Astrocyte (in vitro differentiated cells and primary cell): ENCODE measurements at regions not wholly inside any gene's neighbourhood (a gene's known extent, or its start where the extent isn't known, plus 50 kb on each side); places are given as distances from the start of the nearest gene placed in this dataset.

ENCODE experiments used
- DNase-seq: peaks from one replicate; pipeline ENCODE4 v3.0.0-alpha.2; 2010; ENCODE audit warnings: low read depth
- FAIRE-seq: peaks from 2 replicates; lab custom pipeline; 2011; peaks lifted over from hg19 to GRCh38; lab: Jason Lieb, UNC
- H2AFZ ChIP-seq: 2 replicates; pipeline ENCODE4 v1.6.0; 2012; ENCODE audit warnings: low read depth, low read length, inconsistent platforms
- H3K27ac ChIP-seq: 2 replicates; pipeline ENCODE4 v1.5.1; 2011; ENCODE audit warnings: low read depth, low read length, inconsistent platforms
- H3K27me3 ChIP-seq: 2 replicates; pipeline ENCODE4 v1.6.0; 2011; ENCODE audit warnings: low read length, inconsistent platforms; ENCODE audit not compliant: insufficient read depth
- H3K36me3 ChIP-seq: 2 replicates; pipeline ENCODE4 v1.5.1; 2011; ENCODE audit warnings: low read length, inconsistent platforms; ENCODE audit not compliant: insufficient read depth
- H3K4me1 ChIP-seq: 2 replicates; pipeline ENCODE4 v1.5.1; 2011; ENCODE audit warnings: low read length, inconsistent platforms; ENCODE audit not compliant: insufficient read depth
- H3K4me2 ChIP-seq: 2 replicates; pipeline ENCODE4 v1.6.0; 2012; ENCODE audit warnings: low read length, inconsistent platforms
- H3K4me3 ChIP-seq: 2 replicates; pipeline ENCODE4 v1.5.1; 2011; ENCODE audit warnings: low read depth, mild to moderate bottlenecking, low read length, inconsistent platforms; ENCODE audit not compliant: insufficient read depth
- H3K79me2 ChIP-seq: 2 replicates; pipeline ENCODE4 v1.6.0; 2012; ENCODE audit warnings: mild to moderate bottlenecking, low read length, inconsistent platforms; ENCODE audit not compliant: insufficient read depth
- H3K9ac ChIP-seq: 2 replicates; pipeline ENCODE4 v1.6.0; 2012; ENCODE audit warnings: mild to moderate bottlenecking, low read length, inconsistent platforms
- H3K9me3 ChIP-seq: 2 replicates; pipeline ENCODE4 v1.5.1; 2012; ENCODE audit warnings: low read depth, mild to moderate bottlenecking, low read length, inconsistent platforms; ENCODE audit not compliant: insufficient read depth
- H4K20me1 ChIP-seq: 2 replicates; pipeline ENCODE4 v1.6.0; 2012; ENCODE audit warnings: low read length, inconsistent platforms; ENCODE audit not compliant: insufficient read depth
- H3K27ac Mint-ChIP-seq: one replicate; pipeline ENCODE4 v1.8.0; 2021; ENCODE audit warnings: mild to moderate bottlenecking, mixed read lengths; ENCODE audit not compliant: unreplicated experiment
- H3K27me3 Mint-ChIP-seq: one replicate; pipeline ENCODE4 v1.8.0; 2021; ENCODE audit warnings: low read depth, mixed read lengths; ENCODE audit not compliant: unreplicated experiment
- H3K36me3 Mint-ChIP-seq: one replicate; pipeline ENCODE4 v1.8.0; 2021; ENCODE audit warnings: low read depth, mixed read lengths; ENCODE audit not compliant: unreplicated experiment
- H3K4me1 Mint-ChIP-seq: one replicate; pipeline ENCODE4 v1.8.0; 2021; ENCODE audit warnings: low read depth, mixed read lengths; ENCODE audit not compliant: unreplicated experiment
- H3K4me3 Mint-ChIP-seq: one replicate; pipeline ENCODE4 v1.8.0; 2021; ENCODE audit warnings: mild to moderate bottlenecking, moderate library complexity, mixed read lengths; ENCODE audit not compliant: unreplicated experiment
- H3K9me3 Mint-ChIP-seq: one replicate; pipeline ENCODE4 v1.8.0; 2021; ENCODE audit warnings: mild to moderate bottlenecking, mixed read lengths; ENCODE audit not compliant: unreplicated experiment
- CTCF ChIP-seq: IDR thresholded peaks from 2 replicates; pipeline ENCODE4 v1.5.1; 2011; ENCODE audit warnings: low read depth, mild to moderate bottlenecking, inconsistent platforms, low read length, moderate library complexity; ENCODE audit not compliant: insufficient read depth
- EZH2 ChIP-seq: IDR thresholded peaks from 2 replicates; pipeline ENCODE4 v1.6.1; 2012; ENCODE audit warnings: mild to moderate bottlenecking, low read length, inconsistent platforms; ENCODE audit not compliant: insufficient read depth

- Histone ChIP-seq H3K4me3 (no peak overlapping the region), H4K20me1 (no peaks in the 10 kb centered on the region), H2AFZ (no peak overlapping the region), H3K9me3 (peaks cover 23% of the 10 kb centered on the region), H3K27ac (no peak overlapping the region), H3K4me1 (no peaks in the 10 kb centered on the region), H3K27me3 (no peaks in the 10 kb centered on the region), H3K79me2 (no peaks in the 10 kb centered on the region), H3K9ac (no peak overlapping the region), H3K4me2 (no peak overlapping the region), H3K36me3 (no peaks in the 10 kb centered on the region)
- Mint-ChIP-seq H3K27ac (no peak overlapping the region), H3K9me3 (peaks cover 23% of the 10 kb centered on the region), H3K4me1 (no peaks in the 10 kb centered on the region), H3K27me3 (peaks cover 11% of the 10 kb centered on the region), H3K36me3 (peaks cover 3% of the 10 kb centered on the region), H3K4me3 (no peak overlapping the region)
- no peak for DNase-seq
- FAIRE-seq = no peak
- TF ChIP-seq EZH2 (no peak), CTCF (no peak)
These were observed 129.2 kb upstream of the MSX1 start for GRCh38 chr4:4730249-4730648.

GRCh38 chr4:4729206-4729605 lies 130.3 kb upstream of the MSX1 start:
- H3K4me3 Mint-ChIP-seq = no peak overlapping the region
- no peak overlapping the region for H3K27ac ChIP-seq
- H3K9me3 Mint-ChIP-seq = peaks cover 24% of the 10 kb centered on the region
- peaks cover 25% of the 10 kb centered on the region for H3K9me3 ChIP-seq
- H3K27ac Mint-ChIP-seq = no peak overlapping the region
- H3K4me1 ChIP-seq = no peaks in the 10 kb centered on the region
- H3K36me3 Mint-ChIP-seq = peaks cover 3% of the 10 kb centered on the region
- H3K79me2 ChIP-seq = no peaks in the 10 kb centered on the region
- no peak overlapping the region for H2AFZ ChIP-seq
- H3K4me1 Mint-ChIP-seq = no peaks in the 10 kb centered on the region
- DNase-seq = no peak
- H4K20me1 ChIP-seq = no peaks in the 10 kb centered on the region
- peaks cover 7% of the 10 kb centered on the region for H3K27me3 Mint-ChIP-seq
- H3K4me3 ChIP-seq = no peak overlapping the region
- no peaks in the 10 kb centered on the region for H3K27me3 ChIP-seq
- H3K9ac ChIP-seq = no peak overlapping the region
- no peak overlapping the region for H3K4me2 ChIP-seq
- H3K36me3 ChIP-seq = no peaks in the 10 kb centered on the region
- FAIRE-seq = no peak
- TF ChIP-seq CTCF = no peak
- no peak for TF ChIP-seq EZH2

- Histone ChIP-seq H3K36me3 (no peaks in the 10 kb centered on the region), H3K79me2 (no peaks in the 10 kb centered on the region), H3K27me3 (no peaks in the 10 kb centered on the region), H4K20me1 (no peaks in the 10 kb centered on the region), H3K27ac (no peak overlapping the region), H3K9me3 (peaks cover 29% of the 10 kb centered on the region), H3K4me1 (no peaks in the 10 kb centered on the region), H2AFZ (no peak overlapping the region), H3K9ac (no peak overlapping the region), H3K4me2 (no peak overlapping the region), H3K4me3 (no peak overlapping the region)
- DNase-seq = no peak
- Mint-ChIP-seq H3K27ac (no peak overlapping the region), H3K4me1 (no peaks in the 10 kb centered on the region), H3K27me3 (peaks cover 3% of the 10 kb centered on the region), H3K9me3 (peaks cover 24% of the 10 kb centered on the region), H3K4me3 (no peak overlapping the region), H3K36me3 (peaks cover 3% of the 10 kb centered on the region)
- TF ChIP-seq EZH2 (no peak), CTCF (no peak)
- no peak for FAIRE-seq
These were observed 131.9 kb upstream of the MSX1 start for GRCh38 chr4:4727536-4727935.
